GM19023 (cell line): ENCODE measurements at regions not wholly inside any gene's neighbourhood (a gene's known extent, or its start where the extent isn't known, plus 50 kb on each side); places are given as distances from the start of the nearest gene placed in this dataset.
"Not testable (repeated sequence)": the region's sequence is repeated elsewhere in the genome, so short reads cannot be mapped to it uniquely, and the experiment has no call there.

Experiments used
- ATAC-seq: cut with Tn5 transposase; IDR thresholded peaks from one replicate; pipeline ENCODE4 v1.9.1; 2021; ENCODE audit warnings: mild to moderate bottlenecking, moderate library complexity; ENCODE audit not compliant: unreplicated experiment

DNA sequence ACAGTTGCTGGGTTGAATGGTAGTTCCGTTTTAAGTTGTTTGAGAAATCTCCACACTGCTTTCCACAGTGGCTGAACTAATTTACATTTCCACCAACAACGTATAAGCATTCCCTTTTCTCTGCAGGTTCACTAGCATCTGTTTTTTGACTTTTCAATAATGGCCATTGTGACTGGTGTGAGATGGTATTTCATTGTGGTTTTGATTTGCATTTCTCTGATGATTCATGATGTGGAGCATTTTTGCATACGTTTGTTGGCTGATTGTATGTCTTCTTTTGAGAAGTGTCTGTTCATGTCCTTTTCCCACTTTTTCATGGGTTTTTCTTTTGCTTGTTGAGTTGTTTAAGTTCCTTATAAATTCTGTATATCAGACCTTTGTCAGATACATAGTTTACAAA lies 150.2 kb upstream of the MAP3K1 start:
- not testable (repeated sequence) for ATAC-seq

DNA sequence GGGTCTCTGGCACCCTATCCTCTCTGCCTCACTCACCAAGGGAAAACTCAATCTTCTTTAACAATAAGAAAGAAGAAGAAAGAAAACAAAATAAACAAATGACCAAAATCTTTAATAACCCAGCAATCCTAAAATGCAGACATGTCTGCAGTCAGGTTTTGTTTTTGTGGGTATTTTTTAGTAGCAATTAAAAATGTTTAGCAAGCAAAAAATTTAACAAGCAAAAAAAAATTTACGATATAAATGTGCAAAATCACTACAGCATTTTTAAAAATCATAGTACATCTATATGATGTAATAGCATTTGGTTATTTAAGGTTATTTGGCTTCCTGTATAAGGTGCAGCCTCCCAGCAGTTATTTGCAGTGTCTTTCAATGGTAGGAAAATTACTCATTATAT lies 151.3 kb upstream of the MAP3K1 start:
- ATAC-seq = no peak

DNA sequence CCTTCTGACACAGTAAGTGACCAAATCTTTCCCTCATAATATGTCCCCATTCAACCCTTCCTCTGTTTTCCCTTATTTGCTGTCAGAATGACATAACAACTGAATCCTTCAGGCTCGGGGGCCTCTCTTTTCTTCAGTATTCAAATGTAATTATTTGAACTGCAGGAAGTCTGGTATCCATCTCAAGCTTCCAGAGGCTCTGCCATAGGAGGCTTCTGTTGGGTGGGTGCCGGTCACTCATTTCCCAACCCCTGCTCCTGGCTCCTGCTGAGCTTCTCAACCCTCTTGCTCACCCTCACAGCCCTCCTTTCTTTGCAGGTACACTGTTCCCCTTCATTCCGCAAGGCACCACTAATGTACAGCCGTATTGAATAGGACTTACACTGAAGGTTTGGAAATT lies 151.8 kb upstream of the MAP3K1 start:
- no peak for ATAC-seq

DNA sequence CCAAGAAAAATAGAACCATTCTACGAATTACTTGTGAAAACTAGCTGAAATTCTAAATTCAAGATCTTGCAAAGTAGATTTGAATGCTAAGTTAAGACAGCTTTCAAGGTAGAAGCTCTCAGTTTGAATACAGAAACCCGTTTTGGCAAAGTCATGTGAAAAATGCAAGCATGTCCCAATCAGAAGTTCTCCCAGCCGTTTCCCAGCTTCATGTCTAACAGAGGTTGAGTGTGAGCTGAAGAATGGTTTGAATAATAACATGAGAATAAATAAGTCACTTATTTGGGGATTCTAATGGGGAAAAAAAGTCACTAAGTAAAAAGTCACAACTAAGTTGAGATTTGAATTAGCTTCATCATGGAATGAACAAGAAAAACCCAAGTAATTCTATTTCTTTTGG lies 152.5 kb upstream of the MAP3K1 start:
- no peak for ATAC-seq

DNA sequence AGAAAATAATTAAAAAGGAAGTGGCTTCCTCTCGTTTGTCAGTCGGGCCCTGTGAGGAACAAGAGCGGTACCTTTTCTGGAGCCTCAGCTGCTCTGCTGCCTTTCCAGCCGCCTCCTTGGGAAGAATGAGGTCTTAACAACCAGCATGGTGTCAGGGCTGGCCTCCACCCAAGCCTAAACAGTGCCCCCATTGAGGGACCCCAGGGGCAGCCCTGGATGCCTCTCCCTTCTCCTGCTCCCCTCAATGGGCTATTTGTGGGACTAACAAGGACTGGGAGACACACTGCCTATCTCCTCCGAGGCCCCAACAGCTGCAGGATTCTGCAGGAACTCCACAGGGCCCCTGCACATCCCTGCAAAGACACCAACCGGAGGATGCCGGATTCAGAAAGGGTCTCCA lies 155.4 kb upstream of the MAP3K1 start:
- no peak for ATAC-seq

DNA sequence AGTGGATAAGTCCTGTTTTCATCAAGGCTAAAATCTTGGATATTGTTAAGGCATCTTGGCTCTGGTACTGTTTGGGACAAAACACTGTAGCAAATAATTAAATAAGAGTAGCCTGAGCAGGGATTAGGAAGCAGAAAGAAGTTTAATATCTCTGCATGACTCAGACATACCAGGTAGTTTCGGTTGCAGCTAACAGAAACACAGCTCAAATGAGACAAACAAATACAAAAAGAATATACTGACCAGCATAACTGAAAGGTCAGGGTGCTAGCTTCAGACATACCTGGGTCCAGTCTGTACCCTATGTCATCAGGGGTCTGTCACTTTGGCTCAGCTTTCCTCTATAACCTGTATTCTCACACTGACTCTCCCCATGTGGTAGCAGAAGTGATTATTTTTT lies 156.4 kb upstream of the MAP3K1 start:
- no peak for ATAC-seq

DNA sequence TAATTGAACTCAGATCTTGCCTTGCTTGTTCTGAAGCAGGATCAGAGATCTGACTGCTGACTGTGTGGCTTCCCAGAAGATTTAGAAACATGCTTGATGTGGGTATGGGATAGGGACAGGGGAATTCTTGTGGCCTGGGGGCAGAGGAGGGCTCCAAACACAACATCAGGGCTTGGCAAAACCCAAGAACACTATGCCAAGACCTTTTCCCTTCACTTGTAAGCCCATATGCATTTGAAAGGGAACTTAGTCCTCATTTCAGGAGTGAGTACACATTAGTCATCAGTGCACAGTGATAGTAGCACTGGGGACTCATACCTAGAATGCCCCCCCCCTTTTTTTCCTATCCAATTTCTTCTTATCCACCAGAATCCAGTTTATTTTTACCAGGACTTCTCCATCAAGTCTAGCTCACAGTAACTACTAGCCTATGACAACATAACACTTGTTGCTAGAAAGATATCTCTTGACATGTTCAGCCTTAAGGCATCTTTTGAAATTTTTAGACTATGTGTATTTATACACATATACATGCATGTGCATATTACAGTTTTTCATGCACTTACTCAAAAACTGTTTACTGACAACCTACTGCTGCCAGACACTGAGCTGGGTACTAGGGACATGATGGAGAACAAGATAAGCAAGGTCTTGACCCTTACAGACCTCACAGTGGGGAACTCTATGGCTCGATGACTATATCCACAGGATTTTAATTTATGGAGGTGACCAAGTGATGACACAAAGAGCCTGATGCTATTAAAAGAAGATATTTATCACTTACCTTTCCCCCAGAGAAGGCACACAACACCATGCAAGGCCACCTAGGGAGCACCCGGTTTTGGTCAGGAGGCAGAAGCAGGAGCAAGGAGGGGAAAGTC lies 158.3 kb upstream of the MAP3K1 start:
- ATAC-seq = no peak

DNA sequence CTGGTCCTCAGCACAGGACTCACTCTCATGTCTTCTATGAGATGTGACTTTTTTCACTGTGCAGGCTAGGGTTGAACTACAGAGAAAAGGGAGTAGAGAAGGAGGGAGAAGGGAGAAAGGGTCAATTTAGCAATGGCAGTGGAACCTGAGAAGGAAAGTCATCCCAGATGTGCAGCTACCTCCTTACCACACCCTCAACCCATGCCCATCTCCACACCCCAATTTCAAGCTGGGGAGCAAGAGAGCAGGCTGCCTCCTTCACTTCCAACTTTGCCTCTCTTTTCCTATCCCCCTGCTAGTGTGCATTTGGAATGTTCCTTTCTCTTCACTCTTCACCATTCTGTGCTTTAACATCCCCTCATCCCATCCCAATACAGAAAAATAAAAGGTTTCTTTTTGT lies 163.5 kb upstream of the MAP3K1 start:
- ATAC-seq = no peak

DNA sequence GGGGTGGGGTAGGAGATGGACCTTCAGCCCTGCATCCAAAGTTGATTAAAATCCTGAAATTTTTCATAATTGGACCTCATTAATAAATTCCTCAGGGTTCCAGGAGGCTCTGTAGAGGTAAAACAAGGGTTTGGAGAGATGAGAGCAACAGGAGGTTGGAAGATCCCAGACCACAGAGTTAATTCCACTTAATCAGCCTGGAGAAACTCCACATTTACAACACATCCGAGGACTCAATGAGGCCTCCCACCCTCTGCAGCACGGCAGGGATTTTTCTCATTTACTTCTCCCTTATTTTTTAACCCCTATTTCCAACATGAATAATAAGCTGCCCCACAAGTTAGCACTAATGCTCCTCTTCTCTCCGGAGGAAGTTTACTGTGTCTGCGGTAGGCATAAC lies 165.0 kb upstream of the MAP3K1 start:
- no peak for ATAC-seq

DNA sequence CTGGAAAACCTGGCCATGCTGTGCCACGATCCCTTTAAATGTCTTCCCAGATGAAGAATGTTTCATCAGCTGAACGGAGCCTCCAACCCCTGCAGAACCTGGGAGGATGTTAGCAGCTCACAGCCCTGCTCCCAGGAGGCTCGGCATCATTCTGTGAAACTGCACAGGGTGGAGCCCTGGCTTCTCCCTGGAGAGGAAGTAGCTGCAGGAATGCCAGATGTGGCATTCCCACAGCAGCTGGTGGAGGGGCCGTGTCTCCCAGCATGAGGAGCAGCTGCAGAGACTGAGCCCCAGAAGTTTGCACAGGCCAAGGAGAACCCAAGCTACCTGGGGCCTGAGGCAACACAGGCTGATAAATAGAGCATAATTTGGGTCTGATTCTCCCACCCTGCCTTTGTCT lies 165.8 kb upstream of the MAP3K1 start:
- ATAC-seq = no peak

DNA sequence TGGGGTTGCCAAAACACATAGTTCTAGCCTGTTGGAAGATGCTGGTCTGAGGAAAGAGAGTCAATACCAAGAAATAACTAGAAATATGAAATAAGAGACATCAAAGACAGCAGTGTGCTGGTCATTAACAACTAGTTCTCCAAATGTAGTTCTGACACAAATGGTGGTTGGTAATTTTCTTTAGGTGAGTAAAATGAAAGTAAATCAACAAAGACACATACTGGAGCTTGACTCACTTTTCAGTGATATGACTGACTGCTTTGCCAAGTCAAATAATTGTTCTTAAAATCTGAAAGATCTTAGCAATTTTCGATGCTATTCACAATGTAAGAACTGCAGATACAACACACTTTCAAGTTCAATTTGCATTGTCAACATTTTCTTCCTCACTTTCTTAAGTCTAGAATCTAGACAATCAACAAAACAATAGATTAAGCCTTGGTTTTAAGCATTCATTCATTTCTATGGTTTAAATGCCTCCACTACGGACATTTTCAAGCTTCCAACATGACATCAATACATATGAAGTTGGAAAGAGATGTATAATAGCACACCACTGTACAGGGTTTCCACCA lies 166.8 kb upstream of the MAP3K1 start:
- no peak for ATAC-seq

DNA sequence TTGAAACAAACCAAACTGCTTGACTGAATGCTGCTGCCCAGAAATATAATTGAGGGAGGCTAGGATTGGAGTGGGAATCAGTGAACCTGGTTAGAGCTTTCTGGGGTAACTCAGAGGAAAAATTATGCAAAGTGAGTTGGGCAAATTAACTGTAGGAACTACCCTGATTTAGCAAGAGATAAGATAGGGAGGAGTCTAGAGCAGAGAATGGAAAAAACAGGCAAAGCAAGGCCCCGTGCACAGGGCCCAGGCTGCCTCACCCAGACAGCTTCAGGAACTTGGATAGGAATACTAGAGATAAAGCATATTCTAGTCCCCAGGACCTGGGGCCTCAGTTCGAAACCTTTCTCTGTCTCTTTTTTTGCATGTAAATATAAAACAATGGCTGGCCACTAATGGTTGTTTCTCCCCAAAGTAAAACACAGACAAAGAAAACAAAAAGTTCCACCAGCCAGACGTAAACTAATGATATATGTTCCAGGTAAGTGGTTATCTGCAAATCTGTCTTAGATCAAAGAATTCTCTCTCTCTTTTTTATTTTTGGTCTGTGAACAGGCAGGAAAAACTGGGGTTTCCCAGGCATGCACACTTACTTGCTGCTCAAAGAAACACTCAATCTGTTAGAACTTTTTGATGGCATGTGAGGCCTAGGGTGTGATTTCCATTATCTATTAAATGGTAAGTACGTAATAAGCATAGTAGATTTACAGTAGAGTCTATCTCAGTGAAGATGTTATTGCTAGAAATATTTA lies 168.1 kb upstream of the MAP3K1 start:
- no peak for ATAC-seq

DNA sequence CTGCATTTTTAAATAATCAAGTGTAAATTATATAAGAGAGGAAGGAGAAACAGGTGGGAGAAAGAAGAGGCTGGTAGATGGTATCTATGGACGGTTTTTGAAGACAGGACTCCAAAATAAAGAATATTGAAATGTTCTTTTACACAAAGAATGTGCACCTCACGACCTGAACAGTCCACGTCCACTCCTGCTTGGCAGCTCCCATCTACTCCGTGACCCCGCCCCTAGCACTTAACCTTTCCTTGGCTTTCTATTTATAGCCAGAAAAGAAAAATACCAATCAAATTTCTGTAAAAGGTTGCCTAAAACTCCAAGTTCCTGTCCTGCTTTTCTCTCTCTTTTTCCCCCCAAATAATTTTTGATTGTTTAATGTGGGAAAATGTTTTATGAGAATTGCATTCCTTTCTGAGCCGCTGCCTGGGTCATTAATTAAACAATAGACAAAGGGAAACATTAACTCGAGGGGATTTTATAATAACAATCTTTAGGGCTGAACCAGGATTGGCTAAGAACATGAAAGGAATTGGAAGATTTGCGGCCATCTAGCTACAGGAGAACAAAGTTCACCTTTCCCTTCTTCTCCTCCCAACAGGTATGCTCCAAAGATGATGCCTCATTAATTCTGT lies 173.6 kb upstream of the MAP3K1 start:
- ATAC-seq = no peak

DNA sequence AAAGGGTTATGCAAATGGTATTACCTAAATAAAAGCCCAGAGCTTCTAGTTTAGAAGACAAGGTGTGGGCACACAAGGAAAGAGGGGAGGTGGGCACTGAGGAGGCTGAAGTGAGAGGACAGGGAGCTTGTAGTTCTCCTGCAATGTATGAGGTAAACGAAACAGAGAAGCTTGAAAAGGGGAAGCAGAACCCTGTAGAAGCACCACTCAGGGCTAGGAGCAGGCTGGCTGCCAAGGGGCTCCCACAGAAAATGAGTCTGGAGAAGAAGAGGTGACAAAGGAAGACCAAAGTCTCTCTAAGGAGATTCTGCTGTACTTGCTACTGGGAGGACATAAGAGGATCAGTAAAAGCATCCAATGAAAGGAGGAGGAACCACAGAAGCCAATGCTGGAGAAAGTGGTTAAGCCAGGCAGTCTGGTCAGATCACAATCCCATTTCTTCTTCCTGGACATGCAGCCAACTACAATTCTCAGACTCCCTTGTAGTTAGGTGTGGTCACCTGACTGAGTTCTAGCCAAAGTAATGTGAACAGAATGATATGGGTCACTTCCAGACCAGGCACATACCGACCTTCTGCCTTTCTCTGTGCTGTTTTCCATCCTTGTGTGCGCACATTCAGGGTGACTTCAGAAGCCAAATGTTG lies 174.5 kb upstream of the MAP3K1 start:
- no peak for ATAC-seq

DNA sequence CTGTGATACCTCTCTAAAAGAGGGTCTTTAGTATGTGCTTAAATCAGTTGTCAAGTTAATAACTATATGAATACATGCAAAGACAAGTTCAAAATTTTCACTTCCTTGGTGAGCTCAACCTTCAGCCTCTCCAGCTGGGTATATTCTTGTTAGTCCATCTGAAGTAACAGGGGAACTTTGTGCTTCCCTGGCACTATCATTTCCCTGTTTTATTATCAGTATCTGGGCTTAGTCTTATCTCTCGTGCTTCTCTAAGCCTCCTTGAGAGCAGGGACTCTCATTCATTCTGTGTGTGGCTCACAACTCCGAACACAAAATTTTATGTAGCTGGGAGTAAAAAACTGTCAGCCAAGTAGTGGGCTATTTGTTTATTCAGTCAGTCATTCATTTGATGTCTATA lies 175.9 kb upstream of the MAP3K1 start:
- no peak for ATAC-seq

DNA sequence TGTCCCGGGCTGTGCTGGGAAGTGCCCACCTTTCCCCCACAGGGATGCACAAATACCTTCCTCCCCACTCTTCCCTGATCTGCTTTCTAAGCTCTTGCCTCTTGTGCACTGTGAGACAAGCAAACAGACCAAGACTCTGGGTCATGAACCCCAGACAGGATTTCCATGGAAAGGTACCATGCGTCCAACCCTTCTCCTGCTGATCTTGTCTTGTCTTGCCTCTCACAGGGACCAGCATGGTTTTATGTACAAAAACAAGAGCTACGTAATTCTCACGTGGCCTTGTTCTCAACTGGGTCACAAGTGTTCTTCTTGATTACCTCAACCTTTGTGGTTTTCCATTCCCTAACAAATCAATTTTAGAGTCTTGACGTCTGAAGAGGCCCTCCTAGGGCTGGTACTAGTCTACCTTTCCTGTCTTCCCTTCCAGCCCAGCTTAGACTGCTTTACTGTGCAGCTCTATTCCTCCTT lies 176.5 kb upstream of the MAP3K1 start:
- ATAC-seq = no peak

DNA sequence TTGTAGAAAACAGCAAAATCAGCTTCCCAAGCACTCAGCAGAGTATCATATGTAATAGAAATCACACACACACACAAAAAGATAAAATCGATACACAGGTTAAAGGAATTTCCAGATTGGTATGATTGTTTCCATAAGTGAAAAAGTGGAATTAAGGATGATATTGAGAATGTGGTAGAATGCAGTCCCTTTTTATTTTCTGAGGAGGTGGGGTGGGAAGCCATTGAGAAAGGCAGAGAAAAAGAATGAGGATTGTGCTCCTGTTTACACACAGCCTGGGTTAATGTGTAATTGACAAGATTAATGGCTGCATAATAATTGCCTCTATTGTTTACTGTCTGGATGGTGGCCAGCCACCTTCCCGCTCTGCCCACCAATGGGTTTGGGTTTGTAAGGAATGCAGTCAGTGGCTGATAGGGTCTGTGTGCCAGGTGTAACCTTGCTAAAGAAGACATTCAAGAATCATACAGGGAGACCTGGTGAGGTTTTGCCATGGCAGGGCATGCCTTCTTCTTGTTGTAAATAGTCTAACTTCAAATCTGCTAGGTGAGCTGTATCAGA lies 177.2 kb upstream of the MAP3K1 start:
- no peak for ATAC-seq

DNA sequence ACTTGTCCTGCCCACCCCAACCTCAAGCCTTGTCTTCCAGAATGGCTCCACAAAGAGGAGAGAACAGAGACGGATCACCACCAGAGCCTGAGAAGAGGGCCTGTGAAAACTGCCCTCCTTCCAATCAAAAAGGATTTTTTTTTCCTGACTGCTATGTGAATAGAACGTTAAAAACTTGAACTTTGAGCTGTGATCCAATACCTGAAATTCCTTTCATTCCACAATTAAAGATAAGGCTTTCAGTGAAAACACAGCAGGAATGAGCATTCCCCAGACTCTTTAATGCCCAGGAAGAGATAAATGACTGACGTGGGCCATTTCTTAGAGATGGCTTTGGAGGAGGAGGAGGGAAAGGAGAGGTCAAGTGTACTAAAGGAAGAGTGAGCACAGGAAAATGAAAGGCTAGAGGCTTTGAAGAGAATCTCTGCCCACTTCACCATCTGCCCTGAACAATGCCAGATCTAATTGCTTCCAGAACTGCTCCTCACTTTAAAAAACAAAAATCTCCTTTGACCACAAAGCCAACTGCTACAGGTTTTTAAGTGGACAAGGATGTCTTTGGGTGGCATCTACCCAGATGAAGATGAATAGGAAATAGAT lies 177.9 kb upstream of the MAP3K1 start:
- ATAC-seq = no peak

DNA sequence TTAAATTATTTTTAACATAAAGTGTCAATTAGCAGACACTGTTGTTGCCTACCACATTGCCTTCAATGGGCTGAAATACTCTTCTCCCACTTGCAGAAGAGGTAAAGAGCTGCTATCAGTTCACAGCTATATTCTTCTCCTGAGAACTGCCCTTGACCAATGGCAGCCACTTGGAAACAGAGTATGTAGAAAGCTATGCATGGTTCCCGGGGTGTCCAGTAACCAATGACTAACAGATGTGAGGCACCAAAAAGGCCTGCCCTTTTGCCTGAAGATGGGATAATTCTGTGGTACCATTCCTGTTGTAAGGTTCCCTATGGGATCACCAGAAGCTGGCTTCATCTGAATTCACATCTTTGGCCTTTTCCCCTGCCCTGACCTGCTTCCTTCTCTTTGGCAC lies 181.4 kb upstream of the MAP3K1 start:
- no peak for ATAC-seq

DNA sequence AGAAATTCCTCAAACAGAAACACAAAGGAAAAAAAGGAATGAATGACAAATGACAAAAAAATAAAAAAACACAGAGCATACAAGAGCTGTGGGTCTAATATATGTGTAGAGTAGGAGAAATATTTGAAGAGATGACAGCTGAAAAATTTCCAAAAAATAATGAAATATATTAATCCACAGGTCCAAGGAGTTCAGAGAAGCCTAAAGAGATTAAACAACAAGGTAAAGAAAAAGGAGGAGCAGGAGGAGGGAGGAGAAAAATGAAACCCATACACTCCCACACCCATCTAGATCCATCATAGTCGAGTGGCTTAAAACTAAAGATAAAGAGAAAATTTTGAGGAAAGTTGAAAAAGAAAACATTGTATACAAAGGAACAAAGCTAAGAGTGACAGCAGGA lies 182.4 kb upstream of the MAP3K1 start:
- no peak for ATAC-seq
